K562 (cell line): ENCODE measurements at regions not wholly inside any gene's neighbourhood (a gene's known extent, or its start where the extent isn't known, plus 50 kb on each side); places are given as distances from the start of the nearest gene placed in this dataset.
"Not testable (repeated sequence)": the region's sequence is repeated elsewhere in the genome, so short reads cannot be mapped to it uniquely, and the experiment has no call there.

Experiments
- ATAC-seq: fragments of 200-7000 bp; cut with Tn5 transposase; 3 replicates; pipeline ENCODE4 v1.9.1; 2020; ENCODE audit warnings: moderate library complexity
- BruUV-seq: library from RNA; stranded (reverse); fragments of 400-500 nt; replicated peaks from 2 replicates; lab custom pipeline; 2021; lab: Mats Ljungman, UMichigan
- CTCF ChIA-PET: fragments of 300-600 bp; formaldehyde crosslinking; extraction: SDS; loops from one replicate; lab custom pipeline; 2021; ENCODE audit warnings: low intra/inter-chr PET ratio; lab: Yijun Ruan, JAX
- POLR2A ChIA-PET: fragments of 300-600, 350-650 bp; sonication (Branson Sonifier 250); formaldehyde crosslinking; extraction: SDS; loops from one replicate; lab custom pipeline; 2021; ENCODE audit warnings: antibody characterized with exemption, inconsistent platforms; lab: Yijun Ruan, JAX
- DNase-seq, 4 experiments: peaks; one replicate each; pipeline versions ENCODE4 v3.0.0 to v3.0.0-alpha.2; 2011 to 2018; ENCODE audit warnings: low spot score in 3 of 4, mixed read lengths in 3 of 4; ENCODE audit errors: extremely low read depth in 1 of 4
- FAIRE-seq: peaks from 2 replicates; lab custom pipeline; 2011; peaks lifted over from hg19 to GRCh38; lab: Jason Lieb, UNC
- H2AFZ ChIP-seq: 2 replicates; pipeline ENCODE4 v1.6.0; 2011; ENCODE audit warnings: low read depth, low read length, control low read depth, inconsistent platforms
- H3K27ac ChIP-seq: fragments of 200-600 bp; 3 replicates; pipeline ENCODE4 v1.8.0; 2011; ENCODE audit warnings: low read depth, mild to moderate bottlenecking, control low read depth, inconsistent platforms, low read length, moderate library complexity, mixed read lengths; ENCODE audit errors: extremely low read depth
- H3K27me3 ChIP-seq, 2 experiments: fragments of 300-600 bp in 1 of 2; 2 replicates in 1 of 2; 3 replicates in 1 of 2; pipeline versions ENCODE4 v1.6.0 to v1.8.0; 2011; ENCODE audit warnings: inconsistent platforms in 2 of 2, low read length in 2 of 2, mild to moderate bottlenecking in 1 of 2, mixed read lengths in 1 of 2, moderate library complexity in 1 of 2; ENCODE audit not compliant: control insufficient read depth in 2 of 2, insufficient read depth in 2 of 2
- H3K36me3 ChIP-seq: fragments of 300-600 bp; 3 replicates; pipeline ENCODE4 v1.8.0; 2011; ENCODE audit warnings: mild to moderate bottlenecking, low read length, inconsistent platforms; ENCODE audit not compliant: control insufficient read depth, insufficient read depth
- H3K4me1 ChIP-seq, 2 experiments: fragments of 200-600 bp in 1 of 2; replicated peaks in 1 of 2; 2 replicates in 1 of 2; 3 replicates in 1 of 2; pipeline versions ENCODE4 v1.5.1 to v1.8.0; 2011; ENCODE audit warnings: inconsistent platforms in 2 of 2, low read length in 2 of 2, mild to moderate bottlenecking in 1 of 2, mixed read lengths in 1 of 2, moderate library complexity in 1 of 2; ENCODE audit not compliant: control insufficient read depth in 2 of 2, insufficient read depth in 2 of 2
- H3K4me2 ChIP-seq: 2 replicates; pipeline ENCODE4 v1.6.1; 2011; ENCODE audit warnings: low read length, control low read depth, inconsistent platforms, mixed read lengths; ENCODE audit not compliant: insufficient read depth
- H3K4me3 ChIP-seq: fragments of 200-600 bp; sonication (generic), shearing (Covaris generic); 2 replicates; pipeline ENCODE4 v1.5.1; 2016; ENCODE audit warnings: control low read depth, inconsistent platforms
- H3K79me2 ChIP-seq: fragments of 200-600 bp; 3 replicates; pipeline ENCODE4 v1.8.0; 2011; ENCODE audit warnings: low read length, inconsistent platforms; ENCODE audit not compliant: control insufficient read depth, insufficient read depth
- H3K9ac ChIP-seq, 2 experiments: 2 replicates each; pipeline versions ENCODE4 v1.6.0 to v1.6.1; 2011; ENCODE audit warnings: low read depth in 2 of 2, low read length in 2 of 2, control low read depth in 1 of 2, inconsistent platforms in 1 of 2, mild to moderate bottlenecking in 1 of 2, mixed read lengths in 1 of 2; ENCODE audit not compliant: insufficient read depth in 1 of 2
- H3K9me1 ChIP-seq: one replicate; pipeline ENCODE4 v1.6.0; 2011; ENCODE audit warnings: inconsistent platforms, mild to moderate bottlenecking, low read length, moderate library complexity; ENCODE audit not compliant: control insufficient read depth, insufficient read depth
- H3K9me3 ChIP-seq: replicated peaks from 2 replicates; pipeline ENCODE4 v1.5.1; 2011; ENCODE audit warnings: low read depth, low read length, inconsistent platforms; ENCODE audit not compliant: control insufficient read depth, insufficient read depth
- H4K20me1 ChIP-seq: replicated peaks from 2 replicates; pipeline ENCODE4 v1.6.1; 2011; ENCODE audit warnings: low read length, inconsistent platforms, mixed read lengths; ENCODE audit not compliant: control insufficient read depth, insufficient read depth
- CEBPG ChIP-seq, 3 experiments: fragments of 200-800 bp in 1 of 3; sonication (Bioruptor generic) in 1 of 3; sonication (generic) in 1 of 3; formaldehyde crosslinking in 1 of 3; IDR thresholded peaks in 2 of 3; conservative IDR thresholded peaks in 1 of 3; 2 replicates each; pipeline versions ENCODE4 v1.6.1 to v1.8.0; 2016 to 2022; ENCODE audit warnings: missing compliant biosample characterization in 2 of 3, missing genetic modification characterization in 2 of 3, mild to moderate bottlenecking in 1 of 3, missing genetic modification reagents in 1 of 3
- FOXJ2 ChIP-seq: fragments of 200-800 bp; sonication (Bioruptor generic); IDR thresholded peaks from 2 replicates; pipeline ENCODE4 v1.6.1; 2016; ENCODE audit warnings: missing genetic modification characterization, missing compliant biosample characterization
- FOXK2 ChIP-seq, 2 experiments: fragments of 450-650 bp; IDR thresholded peaks in 1 of 2; conservative IDR thresholded peaks in 1 of 2; 2 replicates each; pipeline ENCODE4 v1.6.1; 2016; ENCODE audit warnings: low read depth in 2 of 2, mild to moderate bottlenecking in 1 of 2
- SMARCC2 ChIP-seq: fragments of 450-650 bp; IDR thresholded peaks from 2 replicates; pipeline ENCODE4 v1.6.1; 2017; ENCODE audit warnings: antibody characterized with exemption, moderate library complexity, mild to moderate bottlenecking, low read depth
- SMARCE1 ChIP-seq: fragments of 450-650 bp; IDR thresholded peaks from 2 replicates; pipeline ENCODE4 v1.7.1; 2016; ENCODE audit warnings: mild to moderate bottlenecking
- SPI1 ChIP-seq: IDR thresholded peaks from 2 replicates; pipeline ENCODE4 v1.6.1; 2011; ENCODE audit warnings: low read depth, low read length, control low read depth, borderline replicate concordance
- TEAD4 ChIP-seq, 2 experiments: sonication (generic) in 1 of 2; formaldehyde crosslinking in 1 of 2; IDR thresholded peaks; 2 replicates each; pipeline versions ENCODE4 v1.6.1 to v1.8.0; 2012 to 2022; ENCODE audit warnings: borderline replicate concordance in 1 of 2, inconsistent platforms in 1 of 2, low read length in 1 of 2, mild to moderate bottlenecking in 1 of 2, missing genetic modification reagents in 1 of 2
- ZNF384 ChIP-seq: IDR thresholded peaks from 2 replicates; pipeline ENCODE4 v1.6.1; 2012; ENCODE audit warnings: low read depth, low read length, improper control_type of control experiment
- ZNF444 ChIP-seq: fragments of 250-450 bp; sonication (Bioruptor Pico); IDR thresholded peaks from 2 replicates; pipeline ENCODE4 v1.4.0; 2020; ENCODE audit warnings: mild to moderate bottlenecking, moderate library complexity
- ZNF764 ChIP-seq: fragments of 250-450 bp; sonication (Bioruptor Pico); IDR thresholded peaks from 2 replicates; pipeline ENCODE4 v1.4.0; 2020; ENCODE audit warnings: low read depth, mild to moderate bottlenecking, moderate library complexity
- WGBS: fragments of 100-300 bp; shearing (Covaris generic); methylation state at CpG from one replicate; pipeline ENCODE4 v1.1.6; 2016; ENCODE audit warnings: low coverage, mixed read lengths; ENCODE audit not compliant: insufficient coverage; ENCODE audit errors: missing lambda C conversion rate; 5-methylcytosine and 5-hydroxymethylcytosine counted together
- in situ Hi-C: fragments of 300-500 bp; cut with MboI; formaldehyde crosslinking; loops from 4 replicates; pipeline ENCODE4 v1.15.0; 2018; ENCODE audit warnings: inconsistent platforms, mixed read lengths
- intact Hi-C: fragments of 100-400 bp; cut with micrococcal nuclease; formaldehyde crosslinking; loops from 2 replicates; pipeline ENCODE4 v1.14.2; 2022
- TF ChIP-seq, protein P1 (sequence below): fragments of 450-650 bp; IDR thresholded peaks from 2 replicates; pipeline ENCODE4 v1.7.1; 2018; ENCODE audit warnings: mild to moderate bottlenecking, low read depth; ENCODE audit not compliant: partially characterized antibody

GRCh38 chr1:184878002-184878401 lies 96.3 kb downstream of the NIBAN1 start (continued):
- TF ChIP-seq, protein P1, sequence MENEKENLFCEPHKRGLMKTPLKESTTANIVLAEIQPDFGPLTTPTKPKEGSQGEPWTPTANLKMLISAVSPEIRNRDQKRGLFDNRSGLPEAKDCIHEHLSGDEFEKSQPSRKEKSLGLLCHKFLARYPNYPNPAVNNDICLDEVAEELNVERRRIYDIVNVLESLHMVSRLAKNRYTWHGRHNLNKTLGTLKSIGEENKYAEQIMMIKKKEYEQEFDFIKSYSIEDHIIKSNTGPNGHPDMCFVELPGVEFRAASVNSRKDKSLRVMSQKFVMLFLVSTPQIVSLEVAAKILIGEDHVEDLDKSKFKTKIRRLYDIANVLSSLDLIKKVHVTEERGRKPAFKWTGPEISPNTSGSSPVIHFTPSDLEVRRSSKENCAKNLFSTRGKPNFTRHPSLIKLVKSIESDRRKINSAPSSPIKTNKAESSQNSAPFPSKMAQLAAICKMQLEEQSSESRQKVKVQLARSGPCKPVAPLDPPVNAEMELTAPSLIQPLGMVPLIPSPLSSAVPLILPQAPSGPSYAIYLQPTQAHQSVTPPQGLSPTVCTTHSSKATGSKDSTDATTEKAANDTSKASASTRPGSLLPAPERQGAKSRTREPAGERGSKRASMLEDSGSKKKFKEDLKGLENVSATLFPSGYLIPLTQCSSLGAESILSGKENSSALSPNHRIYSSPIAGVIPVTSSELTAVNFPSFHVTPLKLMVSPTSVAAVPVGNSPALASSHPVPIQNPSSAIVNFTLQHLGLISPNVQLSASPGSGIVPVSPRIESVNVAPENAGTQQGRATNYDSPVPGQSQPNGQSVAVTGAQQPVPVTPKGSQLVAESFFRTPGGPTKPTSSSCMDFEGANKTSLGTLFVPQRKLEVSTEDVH, result no peak
- TF ChIP-seq ZNF764 (CRISPR knock-in tag), result no peak
- TF ChIP-seq ZNF444 (CRISPR knock-in tag), result no peak

- H3K27me3 ChIP-seq; in situ Hi-C loops; H3K4me3 ChIP-seq; H3K9me3 ChIP-seq; H4K20me1 ChIP-seq; H3K9me1 ChIP-seq; H3K4me1 ChIP-seq; BruUV-seq; intact Hi-C loops; H2AFZ ChIP-seq; FAIRE-seq; H3K4me2 ChIP-seq; H3K36me3 ChIP-seq; H3K27ac ChIP-seq; H3K79me2 ChIP-seq; POLR2A ChIA-PET; H3K9ac ChIP-seq; DNase-seq; TF ChIP-seq TEAD4 (CRISPR knock-in tag; IDR thresholded peaks at IDR 0.05; ENCODE audit: borderline replicate concordance); CEBPG (CRISPR knock-in tag; IDR thresholded peaks at IDR 0.05): not testable (repeated sequence)
- peak; percentile 47; the same call in 2 of the 3 replicates for ATAC-seq
- CTCF ChIA-PET, result interaction anchor here (0.6 kb wide), 1 partner anchor 9 kb away, joined by 3 read pairs; no protein-coding TSS in a partner anchor
- TF ChIP-seq FOXK2 (conservative IDR thresholded peaks at IDR 0.05 in 1 of 2, IDR thresholded peaks at IDR 0.05 in 1 of 2; ENCODE audit: low read depth in 2 of 2) (peak in 1 of 2 experiments; percentile 49; a peak in 1 of 4 replicates), TEAD4 (IDR thresholded peaks at IDR 0.05; ENCODE audit: low read length) (peak; percentile 15; the same call in 1 of the 2 replicates), SMARCE1 (peak; percentile 73; the same call in 1 of the 2 replicates), FOXJ2 (tag) (peak; percentile 54; the same call in 1 of the 2 replicates), SMARCC2 (peak; percentile 40; the same call in 1 of the 2 replicates), SPI1 (peak; percentile 66; the same call in 1 of the 2 replicates), ZNF384 (peak; percentile 74), CEBPG (tag; conservative IDR thresholded peaks at IDR 0.05 in 1 of 2, IDR thresholded peaks at IDR 0.05 in 1 of 2) (0 out of 4 replicates have a peak, but pooled peaks of 1 of the 2 experiments have one; percentile 35)
- WGBS, result 44% methylated on average over 6 of the region's 6 CpGs
Observed at GRCh38 chr1:184876015-184876414, 98.3 kb downstream of the NIBAN1 start.
